Mucosa of gallbladder (tissue), 1 donor: ENCODE measurements at regions not wholly inside any gene's neighbourhood (a gene's known extent, or its start where the extent isn't known, plus 50 kb on each side); places are given as distances from the start of the nearest gene placed in this dataset.

ENCODE experiments used
- DNase-seq: peaks from one replicate; pipeline ENCODE4 v3.0.0-alpha.2; 2020; ENCODE audit warnings: low spot score
- donor health status: DM: no; HTN: no; CAD: no.

DNA sequence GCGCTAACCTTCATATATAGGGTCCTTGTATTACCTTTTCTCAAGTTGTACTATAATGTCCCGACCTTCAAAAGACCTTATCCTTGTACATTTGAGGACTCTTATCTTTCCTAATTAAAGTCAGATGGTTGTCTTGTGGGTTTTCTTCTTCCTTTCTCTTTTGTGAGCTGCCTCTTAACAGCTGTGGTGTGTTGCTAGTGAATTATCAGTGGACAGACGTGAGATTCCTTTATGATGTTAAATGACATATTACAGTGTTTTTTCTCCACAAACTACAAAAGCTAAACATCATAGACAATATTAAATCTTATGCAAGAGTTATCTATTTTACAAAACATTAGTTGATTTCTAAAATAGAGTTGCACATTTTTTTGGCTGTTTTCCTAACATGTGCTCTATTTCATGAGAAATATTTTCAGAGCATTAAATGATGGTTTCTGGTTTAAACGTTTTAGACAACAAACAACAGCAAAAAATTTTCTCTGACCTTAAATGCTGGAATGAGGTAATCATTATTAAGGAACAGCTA lies 272.2 kb upstream of the NPVF start:
- DNase-seq, result no peak

GRCh38 chr7:25503306-25503705 lies 275.0 kb upstream of the NPVF start:
- DNase-seq, result no peak

DNA sequence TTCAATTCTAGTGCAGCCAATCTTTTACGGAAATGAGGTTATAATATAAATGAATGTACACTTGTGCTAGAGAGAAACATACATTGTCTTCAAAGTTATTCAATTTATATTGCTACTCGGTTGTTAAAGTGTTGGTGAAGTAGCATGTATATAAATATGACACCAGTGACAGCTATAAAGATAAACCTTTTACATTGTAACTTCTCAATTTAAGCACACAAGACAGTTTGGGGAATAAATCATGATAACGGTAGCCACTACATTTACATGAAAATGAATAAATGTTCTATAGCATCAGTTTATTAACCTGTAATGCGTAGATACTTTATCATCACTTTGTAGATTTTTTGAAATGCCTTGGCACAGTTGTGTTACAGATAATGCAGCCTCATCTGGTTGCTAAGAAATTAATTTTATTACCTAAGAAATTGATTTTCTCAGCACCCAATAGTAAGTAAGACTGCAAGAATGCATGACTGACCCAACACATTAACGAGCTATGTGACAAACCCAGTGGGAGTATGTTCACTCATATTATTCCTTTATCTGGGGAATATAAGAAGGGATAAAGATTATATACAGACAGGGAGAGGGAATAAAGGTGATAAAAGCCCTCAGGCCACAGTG lies 283.9 kb upstream of the NPVF start:
- DNase-seq, result no peak

GRCh38 chr7:25515633-25516275 lies 287.5 kb upstream of the NPVF start:
- DNase-seq, result no peak

DNA sequence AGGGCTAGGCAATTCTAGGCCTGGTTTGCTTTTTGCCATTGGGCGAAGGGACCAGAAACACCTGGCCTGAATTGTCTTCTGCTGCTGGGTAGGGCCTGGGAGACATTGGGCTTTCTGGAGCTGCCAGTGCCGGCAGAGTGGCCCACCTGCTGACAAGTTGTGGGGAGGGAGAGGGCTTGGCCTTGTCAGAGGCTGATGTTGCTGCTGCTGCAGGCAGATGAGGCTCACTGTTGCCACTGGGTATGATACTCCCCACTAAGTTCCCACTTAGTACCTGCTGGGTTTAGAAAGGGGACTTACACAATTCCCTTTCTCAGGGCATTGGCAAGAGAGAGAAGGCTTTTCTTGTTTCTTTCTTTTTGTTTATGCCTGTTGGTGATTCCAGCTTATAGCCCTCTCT lies 289.6 kb upstream of the NPVF start:
- DNase-seq, result no peak

- DNase-seq, result no peak
Observed at GRCh38 chr7:25520017-25520416, 291.7 kb upstream of the NPVF start.

GRCh38 chr7:25520516-25520915 lies 292.2 kb upstream of the NPVF start:
- no peak for DNase-seq

DNA sequence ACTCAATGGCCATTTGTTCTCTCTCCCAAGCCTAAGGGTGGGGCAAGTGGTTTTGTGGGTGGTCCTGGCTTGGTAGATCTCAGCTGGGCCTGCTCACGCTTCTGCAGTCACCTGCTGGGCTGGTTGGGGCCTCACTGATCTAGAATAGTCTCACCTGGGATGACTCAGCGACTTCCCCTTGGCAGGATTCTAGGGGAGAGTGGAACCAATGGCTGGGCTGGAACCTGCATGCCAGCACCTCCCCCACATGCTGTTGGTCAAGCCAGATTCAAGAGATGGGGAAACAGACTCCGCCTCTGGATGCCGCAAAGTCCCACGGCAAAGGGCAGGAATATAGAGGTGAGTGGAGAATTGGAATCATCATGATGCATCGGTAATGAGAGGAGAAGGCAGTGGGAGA lies 292.9 kb upstream of the NPVF start:
- DNase-seq, result no peak

DNA sequence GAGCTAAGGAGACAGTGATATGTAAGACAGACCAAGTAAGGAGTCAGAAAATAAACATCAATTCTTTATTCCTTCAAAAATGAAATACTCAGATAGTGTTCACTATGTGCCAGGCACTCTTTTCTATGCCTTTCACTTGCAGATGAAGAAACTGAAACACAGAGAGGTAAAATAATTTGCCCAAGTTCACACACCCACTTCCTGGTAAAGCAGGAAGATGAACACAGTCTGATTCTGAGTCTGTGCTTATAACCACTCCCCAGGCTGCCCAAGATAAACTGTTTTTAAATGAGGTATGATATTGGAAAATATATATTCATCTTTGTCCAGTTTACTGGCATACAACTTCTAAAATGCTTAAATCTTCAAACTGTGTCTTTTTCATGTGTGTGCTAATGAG lies 294.4 kb upstream of the NPVF start:
- DNase-seq, result no peak

DNA sequence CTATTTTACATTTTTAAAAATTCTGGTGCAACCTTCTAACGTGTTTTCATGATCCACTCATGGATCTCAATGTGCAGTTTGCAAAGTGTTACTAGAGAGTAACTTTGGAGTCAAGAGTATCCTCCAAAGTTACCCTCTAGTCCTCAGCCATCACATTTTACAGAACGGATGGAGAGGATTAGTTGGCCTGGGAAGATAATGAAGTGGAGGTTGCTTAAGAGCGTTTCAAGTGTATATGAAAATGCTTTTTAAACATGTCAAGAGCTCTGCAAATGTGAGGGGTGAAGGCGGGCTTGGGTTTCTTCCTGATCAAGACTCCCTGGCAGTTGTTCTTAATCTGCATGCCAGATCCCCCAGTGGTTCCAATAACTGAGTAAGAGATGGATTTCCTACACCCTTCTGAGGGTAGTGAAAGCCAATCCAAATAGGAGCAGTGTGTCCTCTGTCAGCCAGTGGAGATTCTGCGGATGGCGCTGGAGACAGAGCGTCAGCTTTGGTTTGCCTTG lies 299.4 kb upstream of the NPVF start:
- no peak for DNase-seq

GRCh38 chr7:25529320-25529719 lies 301.0 kb upstream of the NPVF start:
- no peak for DNase-seq

DNA sequence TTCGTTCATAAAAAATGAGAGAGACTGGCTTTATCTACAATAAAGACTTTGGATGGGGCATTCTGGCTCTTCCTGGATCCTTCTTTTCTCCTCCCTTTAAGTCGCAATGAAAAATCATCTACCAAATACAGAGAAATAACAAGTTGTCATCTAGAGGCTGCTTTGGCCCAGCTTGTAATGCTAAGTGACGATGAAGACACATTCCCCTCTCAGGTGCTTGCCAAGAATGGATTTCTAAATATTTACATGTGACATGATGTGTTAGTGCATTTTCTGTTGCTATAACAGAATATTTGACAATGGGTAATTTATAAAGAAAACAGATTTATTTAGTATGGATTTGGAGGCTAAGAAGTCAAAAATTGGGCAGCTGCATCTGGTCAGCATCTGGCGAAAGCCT lies 308.6 kb upstream of the NPVF start:
- DNase-seq, result no peak

DNA sequence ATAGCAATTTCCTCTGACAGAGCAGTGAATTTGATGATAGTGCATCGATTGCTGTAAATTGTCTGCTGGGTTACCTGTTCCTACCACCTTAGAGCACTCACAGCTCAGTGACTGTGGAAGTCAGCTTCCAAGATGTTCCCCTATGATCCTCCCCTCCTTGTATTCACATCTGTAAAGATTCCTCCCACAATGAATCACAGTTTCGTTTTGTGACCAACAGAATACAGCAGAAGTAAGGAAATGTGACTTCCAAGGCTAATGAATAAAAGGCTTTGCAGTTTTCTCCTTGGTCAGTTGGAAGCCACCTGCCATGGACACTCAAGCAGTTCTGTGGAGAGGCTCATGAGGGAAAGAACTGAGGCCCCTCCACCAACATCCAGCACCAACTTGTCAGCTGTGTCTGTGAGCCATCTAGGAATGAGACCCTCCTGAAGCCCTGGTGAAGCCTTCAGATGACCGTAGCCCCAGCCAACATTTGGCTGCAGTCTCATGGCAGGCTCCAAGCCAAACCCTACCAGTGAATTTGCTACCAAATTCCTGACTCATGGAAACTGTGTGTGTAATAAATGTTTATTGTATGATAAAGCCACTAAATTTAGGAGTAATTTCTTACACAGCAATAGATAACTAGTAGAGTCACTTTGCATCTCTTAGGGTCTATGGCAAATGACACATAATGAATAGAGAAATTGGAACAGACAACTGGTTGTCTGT lies 309.5 kb upstream of the NPVF start:
- DNase-seq, result no peak

- no peak for DNase-seq
Observed at GRCh38 chr7:25541094-25541821, 313.0 kb upstream of the NPVF start.

- DNase-seq, result no peak
Observed at GRCh38 chr7:25541877-25542276, 313.6 kb upstream of the NPVF start.

GRCh38 chr7:25543210-25543609 lies 314.9 kb upstream of the NPVF start:
- DNase-seq, result no peak

DNA sequence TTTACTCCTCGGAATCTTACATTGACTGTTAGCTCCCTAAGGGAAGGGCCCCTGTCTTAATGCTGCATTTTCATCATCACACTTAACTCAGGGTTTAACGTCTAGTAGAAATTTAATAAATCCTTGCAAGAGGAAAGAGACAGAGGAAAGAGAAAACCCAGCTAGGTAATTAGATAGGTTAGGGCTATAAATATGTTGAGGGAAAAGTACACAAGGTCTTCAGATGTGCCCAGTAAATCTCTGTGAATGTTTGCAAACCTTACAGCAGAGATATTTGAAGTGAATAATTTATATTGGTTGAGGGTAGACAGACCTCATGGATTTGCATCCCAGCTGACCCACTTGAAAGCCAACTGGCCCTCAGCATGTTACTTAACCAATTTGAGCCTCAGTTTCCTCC lies 315.5 kb upstream of the NPVF start:
- DNase-seq, result no peak

DNA sequence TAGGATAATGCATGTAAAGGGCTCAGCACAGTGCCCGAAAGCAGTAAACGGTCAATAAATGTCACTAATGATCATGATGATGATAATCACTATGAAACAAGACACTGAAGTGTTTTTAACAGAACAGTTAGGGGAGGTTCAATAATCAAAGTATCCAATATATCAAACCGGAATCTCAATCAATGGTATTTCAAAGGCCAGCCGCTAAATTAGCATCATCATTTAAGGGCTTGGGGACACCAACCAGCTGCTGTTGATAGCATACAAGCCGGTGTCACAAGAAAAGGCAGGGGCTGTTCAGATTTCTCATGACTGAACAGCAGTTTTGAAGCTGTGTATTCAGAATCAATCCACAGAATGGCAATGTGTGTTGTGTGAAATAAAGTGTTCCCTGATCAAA lies 316.0 kb upstream of the NPVF start:
- no peak for DNase-seq

DNA sequence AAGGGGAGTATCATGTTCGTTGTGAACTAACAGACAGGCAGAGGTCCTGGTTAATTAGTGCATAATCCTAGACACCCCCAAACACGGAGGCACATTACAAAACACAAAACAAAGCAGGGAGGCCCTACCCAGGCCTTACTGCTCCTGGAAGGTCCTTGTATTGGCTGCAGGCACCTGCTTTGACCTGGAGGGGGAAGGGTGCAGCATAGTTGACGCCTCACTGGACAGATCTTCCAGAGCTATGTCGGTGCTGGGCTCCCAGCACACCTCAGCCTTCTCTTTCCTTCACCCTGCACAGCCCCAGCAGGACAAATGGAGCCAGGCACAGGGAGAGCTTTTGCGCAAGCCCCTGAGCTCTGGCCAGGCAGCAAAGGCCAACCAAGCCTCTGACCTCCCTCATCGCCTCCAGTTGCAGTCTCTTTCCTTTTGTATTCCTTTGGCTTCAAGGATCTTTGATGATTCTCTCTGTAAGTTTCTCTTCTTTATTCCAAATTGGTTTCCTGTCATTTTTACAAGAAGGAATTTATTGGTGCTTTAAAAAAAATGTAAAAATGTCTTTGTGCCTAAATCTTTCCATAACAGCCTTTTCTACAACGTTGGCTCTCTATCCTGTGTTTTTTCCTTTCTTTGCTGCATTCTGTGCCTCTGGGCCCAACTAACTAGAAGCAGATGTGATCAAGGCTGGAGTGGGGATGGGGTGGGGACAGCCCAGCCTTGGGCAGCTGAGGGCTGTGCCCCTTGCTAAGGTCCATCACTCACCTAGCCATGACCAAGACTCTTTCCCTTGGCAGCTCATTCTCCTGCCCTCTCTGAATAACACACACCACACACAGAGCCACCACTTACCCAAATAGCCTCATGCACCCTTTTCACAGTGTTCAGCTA lies 317.1 kb upstream of the NPVF start:
- DNase-seq, result no peak

GRCh38 chr7:25546306-25546705 lies 318.0 kb upstream of the NPVF start:
- DNase-seq, result no peak

DNA sequence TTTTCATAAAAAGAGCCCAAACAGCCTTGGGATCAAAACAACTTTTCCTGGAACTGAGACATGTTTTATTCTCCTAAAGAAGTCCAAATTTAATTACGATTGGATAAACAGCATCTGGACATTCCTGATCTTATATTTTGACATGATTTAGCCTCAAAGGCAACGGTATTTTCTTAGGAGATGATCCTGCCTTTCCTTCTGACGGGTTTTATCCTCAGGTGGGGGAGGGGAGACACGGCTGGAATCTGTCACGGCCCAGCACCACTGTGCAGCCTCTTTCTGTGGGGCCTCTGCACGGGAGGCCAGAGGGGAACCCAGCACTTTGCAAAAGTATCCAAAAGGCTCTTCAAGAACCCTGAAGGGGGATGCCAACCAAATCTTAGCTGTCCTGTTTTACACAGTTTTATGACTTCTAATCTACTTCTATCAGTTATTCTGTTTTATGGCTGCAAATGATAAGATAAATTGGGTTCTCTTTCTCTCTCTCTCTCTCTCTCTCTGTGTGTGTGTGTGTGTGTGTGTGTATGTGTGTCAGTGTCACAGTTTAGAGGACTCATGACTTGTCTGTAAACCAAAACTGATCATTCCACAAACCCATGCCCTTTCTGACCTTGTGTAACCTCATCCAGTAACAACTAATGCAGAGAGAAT lies 321.1 kb upstream of the NPVF start:
- no peak for DNase-seq
